Caco-2 (cell line): ENCODE measurements at regions not wholly inside any gene's neighbourhood (a gene's known extent, or its start where the extent isn't known, plus 50 kb on each side); places are given as distances from the start of the nearest gene placed in this dataset.

Experiments
- BruUV-seq: library from RNA; stranded (reverse); fragments of 400-500 nt; replicated peaks from 2 replicates; lab custom pipeline; 2021; lab: Mats Ljungman, UMichigan
- CTCF ChIA-PET: fragments of 300-600 bp; sonication (Branson Sonifier 250); formaldehyde crosslinking; loops from one replicate; lab custom pipeline; 2022; ENCODE audit warnings: antibody characterized with exemption; lab: Charles Lee
- POLR2A ChIA-PET: fragments of 300-600 bp; sonication (Branson Sonifier 250); formaldehyde crosslinking; loops from one replicate; lab custom pipeline; 2022; ENCODE audit warnings: antibody characterized with exemption; lab: Charles Lee
- DNase-seq, 2 experiments: peaks; one replicate each; pipeline versions ENCODE4 v3.0.0 to v3.0.0-alpha.2; 2020 to 2022
- H3K27me3 ChIP-seq: replicated peaks from 2 replicates; pipeline ENCODE4 v1.6.0; 2011; ENCODE audit warnings: low read length; ENCODE audit not compliant: control insufficient read depth, insufficient read depth
- H3K36me3 ChIP-seq: 2 replicates; pipeline ENCODE4 v1.5.1; 2011; ENCODE audit warnings: low read length; ENCODE audit not compliant: control insufficient read depth, insufficient read depth
- H3K4me1 ChIP-seq: fragments of 250-450 bp; sonication (Bioruptor Pico); 2 replicates; pipeline ENCODE4 v1.5.1; 2020; ENCODE audit warnings: mild to moderate bottlenecking
- H3K4me3 ChIP-seq: 2 replicates; pipeline ENCODE4 v1.5.1; 2011; ENCODE audit warnings: low read depth, mild to moderate bottlenecking, control low read depth, low read length
- H3K9me3 ChIP-seq: fragments of 250-450 bp; sonication (Bioruptor Pico); 2 replicates; pipeline ENCODE4 v1.5.1; 2020; ENCODE audit warnings: mild to moderate bottlenecking, moderate library complexity
- H3K27ac Mint-ChIP-seq: one replicate; pipeline ENCODE4 v1.8.0; 2022; ENCODE audit warnings: mixed read lengths; ENCODE audit not compliant: unreplicated experiment
- H3K27me3 Mint-ChIP-seq: one replicate; pipeline ENCODE4 v1.8.0; 2022; ENCODE audit warnings: mixed read lengths; ENCODE audit not compliant: insufficient read depth, unreplicated experiment
- H3K36me3 Mint-ChIP-seq: one replicate; pipeline ENCODE4 v1.8.0; 2022; ENCODE audit warnings: mild to moderate bottlenecking, mixed read lengths; ENCODE audit not compliant: insufficient read depth, unreplicated experiment
- H3K4me1 Mint-ChIP-seq: one replicate; pipeline ENCODE4 v1.8.0; 2022; ENCODE audit warnings: low read depth, mixed read lengths; ENCODE audit not compliant: unreplicated experiment
- H3K4me3 Mint-ChIP-seq: one replicate; pipeline ENCODE4 v1.8.0; 2022; ENCODE audit warnings: mild to moderate bottlenecking, moderate library complexity, mixed read lengths; ENCODE audit not compliant: unreplicated experiment
- H3K9me3 Mint-ChIP-seq: one replicate; pipeline ENCODE4 v1.8.0; 2022; ENCODE audit warnings: mixed read lengths; ENCODE audit not compliant: unreplicated experiment
- intact Hi-C: fragments of 100-400 bp; cut with micrococcal nuclease; formaldehyde crosslinking; loops from one replicate; pipeline ENCODE4 v1.10.0; 2022; ENCODE audit not compliant: unreplicated experiment
- TF ChIP-seq, protein P1 (sequence below), 2 experiments: fragments of 200-600 bp in 1 of 2; IDR thresholded peaks; 1 replicate in 1 of 2; 2 replicates in 1 of 2; pipeline versions ENCODE4 v1.5.1 to v1.8.0; 2011 to 2022; ENCODE audit warnings: antibody characterized with exemption in 1 of 2, control low read depth in 1 of 2, inconsistent platforms in 1 of 2, low read depth in 1 of 2, low read length in 1 of 2, mild to moderate bottlenecking in 1 of 2, moderate library complexity in 1 of 2; ENCODE audit not compliant: insufficient read depth in 1 of 2, severe bottlenecking in 1 of 2, unreplicated experiment in 1 of 2

DNA sequence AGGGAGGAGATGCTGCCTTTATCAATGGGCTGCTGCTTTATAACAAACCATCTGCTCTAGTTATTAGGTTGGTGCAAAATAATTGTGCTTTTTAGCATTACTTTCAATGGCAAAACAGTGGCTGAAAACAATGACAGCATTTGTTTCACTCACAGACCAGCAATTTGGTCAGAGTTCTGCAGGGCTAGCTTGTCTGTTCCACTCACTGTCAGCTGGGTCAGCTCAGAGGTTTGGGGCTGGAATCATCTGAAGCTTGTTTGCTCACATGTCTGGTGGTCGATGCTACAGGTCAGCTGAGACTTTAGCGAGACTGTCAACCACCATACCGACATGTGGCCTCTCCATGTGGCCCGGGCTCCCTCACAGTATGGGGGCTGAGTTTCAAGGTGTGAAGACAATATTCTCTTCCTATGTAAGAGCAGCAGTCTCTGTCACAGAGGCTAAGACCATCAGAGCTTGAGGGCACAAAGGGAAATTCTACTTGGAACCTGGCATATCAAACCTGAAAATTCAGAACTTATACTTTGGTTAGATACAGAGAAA is 81.3 kb upstream of the LIMCH1 start:
- CTCF ChIA-PET, result no interaction called here
- Mint-ChIP-seq H3K27ac (no peak overlapping the region), H3K9me3 (no peaks in the 10 kb centered on the region), H3K27me3 (no peaks in the 10 kb centered on the region), H3K4me1 (no peaks in the 10 kb centered on the region), H3K4me3 (no peak overlapping the region), H3K36me3 (no peaks in the 10 kb centered on the region)
- intact Hi-C loops, result no loop called here
- BruUV-seq, result no TSS peak
- Histone ChIP-seq H3K9me3 (no peaks in the 10 kb centered on the region), H3K4me3 (no peak overlapping the region), H3K36me3 (no peaks in the 10 kb centered on the region), H3K27me3 (no peaks in the 10 kb centered on the region), H3K4me1 (no peaks in the 10 kb centered on the region; the same call in 1 of the 2 replicates)
- no peak for DNase-seq
- TF ChIP-seq, protein P1, sequence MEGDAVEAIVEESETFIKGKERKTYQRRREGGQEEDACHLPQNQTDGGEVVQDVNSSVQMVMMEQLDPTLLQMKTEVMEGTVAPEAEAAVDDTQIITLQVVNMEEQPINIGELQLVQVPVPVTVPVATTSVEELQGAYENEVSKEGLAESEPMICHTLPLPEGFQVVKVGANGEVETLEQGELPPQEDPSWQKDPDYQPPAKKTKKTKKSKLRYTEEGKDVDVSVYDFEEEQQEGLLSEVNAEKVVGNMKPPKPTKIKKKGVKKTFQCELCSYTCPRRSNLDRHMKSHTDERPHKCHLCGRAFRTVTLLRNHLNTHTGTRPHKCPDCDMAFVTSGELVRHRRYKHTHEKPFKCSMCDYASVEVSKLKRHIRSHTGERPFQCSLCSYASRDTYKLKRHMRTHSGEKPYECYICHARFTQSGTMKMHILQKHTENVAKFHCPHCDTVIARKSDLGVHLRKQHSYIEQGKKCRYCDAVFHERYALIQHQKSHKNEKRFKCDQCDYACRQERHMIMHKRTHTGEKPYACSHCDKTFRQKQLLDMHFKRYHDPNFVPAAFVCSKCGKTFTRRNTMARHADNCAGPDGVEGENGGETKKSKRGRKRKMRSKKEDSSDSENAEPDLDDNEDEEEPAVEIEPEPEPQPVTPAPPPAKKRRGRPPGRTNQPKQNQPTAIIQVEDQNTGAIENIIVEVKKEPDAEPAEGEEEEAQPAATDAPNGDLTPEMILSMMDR (IDR thresholded peaks at IDR 0.05; ENCODE audit: insufficient read depth in 1 of 2, low read depth in 1 of 2, low read length in 1 of 2, severe bottlenecking in 1 of 2, unreplicated experiment in 1 of 2), result no peak
- POLR2A ChIA-PET, result no interaction called here

DNA sequence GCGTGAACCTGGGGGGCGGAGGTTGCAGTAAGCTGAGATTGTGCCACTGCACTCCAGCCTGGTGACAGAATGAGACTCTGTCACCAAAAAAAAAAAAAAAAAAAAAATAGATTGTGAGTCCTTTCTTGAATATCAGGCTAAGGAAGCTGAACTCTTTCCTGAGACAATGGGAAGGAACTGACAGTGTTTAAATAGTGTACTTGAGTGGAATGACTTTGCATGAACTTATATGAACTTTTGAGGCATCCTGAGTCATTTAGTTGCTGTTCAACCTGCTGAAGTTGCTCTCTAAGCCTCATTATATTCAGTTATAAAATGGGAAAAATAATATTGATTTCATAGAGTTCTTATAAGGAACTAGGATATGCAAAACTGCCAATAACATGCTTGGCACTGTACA is 79.3 kb upstream of the LIMCH1 start:
- ChIA-PET POLR2A (no interaction called here), CTCF (no interaction called here)
- intact Hi-C loops, result no loop called here
- Mint-ChIP-seq H3K27me3 (no peaks in the 10 kb centered on the region), H3K4me3 (no peak overlapping the region), H3K9me3 (no peaks in the 10 kb centered on the region), H3K27ac (no peak overlapping the region), H3K36me3 (no peaks in the 10 kb centered on the region), H3K4me1 (no peaks in the 10 kb centered on the region)
- H3K27me3 ChIP-seq, result no peaks in the 10 kb centered on the region
- no peak overlapping the region for H3K4me3 ChIP-seq
- no peaks in the 10 kb centered on the region for H3K9me3 ChIP-seq
- no peaks in the 10 kb centered on the region; the same call in 1 of the 2 replicates for H3K4me1 ChIP-seq
- TF ChIP-seq, protein P1 (IDR thresholded peaks at IDR 0.05; ENCODE audit: insufficient read depth in 1 of 2, low read depth in 1 of 2, low read length in 1 of 2, severe bottlenecking in 1 of 2, unreplicated experiment in 1 of 2), result no peak
- no peak for DNase-seq
- H3K36me3 ChIP-seq, result no peaks in the 10 kb centered on the region
- no TSS peak for BruUV-seq

DNA sequence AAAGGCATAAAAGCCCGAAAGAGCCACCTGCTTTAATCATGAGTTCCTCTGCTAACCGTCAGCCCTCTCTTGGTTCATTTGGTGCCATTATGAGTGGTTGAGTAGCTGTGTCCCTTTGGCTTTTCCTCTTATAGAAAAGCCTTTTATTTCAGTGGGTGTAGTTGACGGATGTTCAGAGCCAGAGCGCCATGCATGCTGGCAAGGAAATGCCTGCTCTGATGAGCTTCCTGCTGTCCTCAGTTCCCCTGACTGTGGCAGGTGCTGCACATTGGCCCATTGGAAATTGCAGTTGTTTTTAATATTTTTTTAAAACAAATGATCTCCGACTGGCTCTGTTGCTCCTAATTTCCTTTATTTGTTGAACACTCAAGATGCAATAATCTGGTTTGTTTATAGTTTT is 77.3 kb upstream of the LIMCH1 start:
- Histone ChIP-seq H3K4me3 (no peak overlapping the region), H3K4me1 (no peaks in the 10 kb centered on the region), H3K36me3 (no peaks in the 10 kb centered on the region), H3K9me3 (no peaks in the 10 kb centered on the region), H3K27me3 (no peaks in the 10 kb centered on the region)
- Mint-ChIP-seq H3K9me3 (no peaks in the 10 kb centered on the region), H3K27me3 (no peaks in the 10 kb centered on the region), H3K4me3 (no peak overlapping the region), H3K4me1 (peaks cover 15% of the 10 kb centered on the region), H3K36me3 (no peaks in the 10 kb centered on the region), H3K27ac (no peak overlapping the region)
- no TSS peak for BruUV-seq
- intact Hi-C loops, result no loop called here
- ChIA-PET CTCF (no interaction called here), POLR2A (no interaction called here)
- TF ChIP-seq, protein P1 (IDR thresholded peaks at IDR 0.05; ENCODE audit: insufficient read depth in 1 of 2, low read depth in 1 of 2, low read length in 1 of 2, severe bottlenecking in 1 of 2, unreplicated experiment in 1 of 2), result no peak
- DNase-seq, result no peak
